ENCODE measurements at regions not wholly inside any gene's neighbourhood (a gene's known extent, or its start where the extent isn't known, plus 50 kb on each side); places are given as distances from the start of the nearest gene placed in this dataset.

GRCh38 chr3:106032479-106032878, 163.7 kb upstream of the CBLB start:
- no peak for TF ChIP-seq CTCF (IDR thresholded peaks at IDR 0.05)
- no peak for TF ChIP-seq POLR2A (IDR thresholded peaks at IDR 0.05)
